ENCODE measurements at regions not wholly inside any gene's neighbourhood (a gene's known extent, or its start where the extent isn't known, plus 50 kb on each side); places are given as distances from the start of the nearest gene placed in this dataset.

DNA sequence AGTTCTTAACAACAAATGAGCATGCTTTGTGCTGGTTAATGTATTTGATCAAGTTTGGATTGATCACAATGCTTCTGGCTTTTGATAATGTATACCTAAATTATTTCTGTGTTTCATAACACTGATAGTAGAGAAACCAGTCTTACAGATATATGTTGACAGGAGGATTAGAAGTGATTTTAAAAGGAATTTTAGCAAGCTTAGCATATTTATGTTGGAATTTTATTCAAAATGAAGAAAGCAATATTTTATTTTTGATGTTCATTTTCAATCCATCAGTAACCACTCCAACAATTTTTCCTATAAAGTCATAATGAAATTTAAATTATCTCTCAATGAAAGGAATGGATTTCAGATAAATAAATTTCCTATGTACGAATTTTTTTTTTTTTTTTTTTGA is 291.8 kb downstream of the HHIPL2 start:
- Histone ChIP-seq H3K27ac (ENCODE audit: low read depth in 2 of 2, low read length in 2 of 2) (no peak overlapping the region), H3K4me1 (ENCODE audit: control insufficient read depth in 2 of 3, insufficient read depth in 2 of 3, low read depth in 1 of 3, low read length in 3 of 3) (no peaks in the 10 kb centered on the region), H3K4me3 (ENCODE audit: low read length in 3 of 3) (no peak overlapping the region), H3K9ac (ENCODE audit: low read length in 3 of 3) (no peak overlapping the region), H3K36me3 (ENCODE audit: control insufficient read depth in 2 of 3, insufficient read depth in 3 of 3, low read length in 3 of 3) (no peaks in the 10 kb centered on the region), H3K9me3 (ENCODE audit: control insufficient read depth in 2 of 3, insufficient read depth in 1 of 3, low read length in 3 of 3) (peaks cover 0 to 2% (median 0%) of the 10 kb centered on the region in 3 donors), H3K27me3 (ENCODE audit: control insufficient read depth, insufficient read depth, low read length) (no peaks in the 10 kb centered on the region)
- intact Hi-C loops (cut with DNase I) = no loop called here
- TF ChIP-seq, protein P1, sequence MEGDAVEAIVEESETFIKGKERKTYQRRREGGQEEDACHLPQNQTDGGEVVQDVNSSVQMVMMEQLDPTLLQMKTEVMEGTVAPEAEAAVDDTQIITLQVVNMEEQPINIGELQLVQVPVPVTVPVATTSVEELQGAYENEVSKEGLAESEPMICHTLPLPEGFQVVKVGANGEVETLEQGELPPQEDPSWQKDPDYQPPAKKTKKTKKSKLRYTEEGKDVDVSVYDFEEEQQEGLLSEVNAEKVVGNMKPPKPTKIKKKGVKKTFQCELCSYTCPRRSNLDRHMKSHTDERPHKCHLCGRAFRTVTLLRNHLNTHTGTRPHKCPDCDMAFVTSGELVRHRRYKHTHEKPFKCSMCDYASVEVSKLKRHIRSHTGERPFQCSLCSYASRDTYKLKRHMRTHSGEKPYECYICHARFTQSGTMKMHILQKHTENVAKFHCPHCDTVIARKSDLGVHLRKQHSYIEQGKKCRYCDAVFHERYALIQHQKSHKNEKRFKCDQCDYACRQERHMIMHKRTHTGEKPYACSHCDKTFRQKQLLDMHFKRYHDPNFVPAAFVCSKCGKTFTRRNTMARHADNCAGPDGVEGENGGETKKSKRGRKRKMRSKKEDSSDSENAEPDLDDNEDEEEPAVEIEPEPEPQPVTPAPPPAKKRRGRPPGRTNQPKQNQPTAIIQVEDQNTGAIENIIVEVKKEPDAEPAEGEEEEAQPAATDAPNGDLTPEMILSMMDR (IDR thresholded peaks at IDR 0.05; ENCODE audit: borderline replicate concordance, extremely low read depth, insufficient read depth) = no peak
- FAIRE-seq (no peak), DNase-seq (no peak)

DNA sequence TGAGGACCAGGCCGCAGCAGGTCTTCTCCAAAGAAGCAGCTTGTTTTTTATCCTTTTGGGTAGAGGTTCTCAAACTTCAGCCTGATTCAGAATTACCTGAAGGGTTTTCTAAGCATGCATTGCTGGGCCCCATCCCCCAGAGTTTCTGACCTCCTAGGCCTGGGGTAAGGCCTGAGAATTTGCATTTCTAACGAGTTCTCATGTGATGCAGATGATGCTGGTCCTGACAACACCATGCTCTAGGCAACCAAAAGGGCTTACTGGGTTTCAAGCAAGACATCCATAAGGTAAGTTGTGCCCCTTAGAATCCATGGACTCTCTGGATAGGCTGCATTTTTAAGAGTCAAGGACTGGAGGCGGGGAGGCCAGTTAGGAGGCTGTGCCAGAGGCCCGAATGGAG is 295.1 kb downstream of the HHIPL2 start:
- DNase-seq (no peak), FAIRE-seq (no peak)
- Histone ChIP-seq H3K27ac (ENCODE audit: low read depth in 2 of 2, low read length in 2 of 2) (no peak overlapping the region), H3K9ac (ENCODE audit: low read length in 3 of 3) (no peak overlapping the region), H3K4me1 (ENCODE audit: control insufficient read depth in 2 of 3, insufficient read depth in 2 of 3, low read depth in 1 of 3, low read length in 3 of 3) (no peaks in the 10 kb centered on the region), H3K27me3 (ENCODE audit: control insufficient read depth, insufficient read depth, low read length) (no peaks in the 10 kb centered on the region), H3K9me3 (ENCODE audit: control insufficient read depth in 2 of 3, insufficient read depth in 1 of 3, low read length in 3 of 3) (peaks cover 0 to 2% (median 0%) of the 10 kb centered on the region in 3 donors), H3K36me3 (ENCODE audit: control insufficient read depth in 2 of 3, insufficient read depth in 3 of 3, low read length in 3 of 3) (no peaks in the 10 kb centered on the region), H3K4me3 (ENCODE audit: low read length in 3 of 3) (no peak overlapping the region)
- intact Hi-C loops (cut with DNase I) = no loop called here
- TF ChIP-seq, protein P1 (IDR thresholded peaks at IDR 0.05; ENCODE audit: borderline replicate concordance, extremely low read depth, insufficient read depth) = no peak

DNA sequence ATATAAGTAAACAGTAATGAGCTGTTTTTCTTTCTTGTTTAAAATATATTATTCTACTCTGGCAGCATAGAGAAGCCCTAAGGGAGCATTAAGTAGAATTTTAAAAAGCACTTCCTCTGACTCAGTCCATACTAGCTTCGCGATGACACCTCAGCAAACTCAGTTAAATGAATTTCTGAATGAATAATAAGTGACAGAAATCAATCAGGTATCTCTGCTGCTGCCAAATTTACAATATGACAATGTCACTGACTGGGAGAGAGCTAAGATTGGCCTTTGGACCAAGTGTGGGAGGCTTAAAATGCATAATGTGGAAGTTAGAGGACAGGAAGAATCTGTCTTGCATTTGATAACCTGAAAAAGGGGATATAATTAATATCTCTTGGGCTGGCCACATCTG is 296.1 kb downstream of the HHIPL2 start:
- Histone ChIP-seq H3K9me3 (ENCODE audit: control insufficient read depth in 2 of 3, insufficient read depth in 1 of 3, low read length in 3 of 3) (peaks cover 0 to 2% (median 0%) of the 10 kb centered on the region in 3 donors), H3K4me3 (ENCODE audit: low read length in 3 of 3) (no peak overlapping the region), H3K27ac (ENCODE audit: low read depth in 2 of 2, low read length in 2 of 2) (no peak overlapping the region), H3K9ac (ENCODE audit: low read length in 3 of 3) (no peak overlapping the region), H3K4me1 (ENCODE audit: control insufficient read depth in 2 of 3, insufficient read depth in 2 of 3, low read depth in 1 of 3, low read length in 3 of 3) (no peaks in the 10 kb centered on the region), H3K27me3 (ENCODE audit: control insufficient read depth, insufficient read depth, low read length) (no peaks in the 10 kb centered on the region), H3K36me3 (ENCODE audit: control insufficient read depth in 2 of 3, insufficient read depth in 3 of 3, low read length in 3 of 3) (no peaks in the 10 kb centered on the region)
- no peak for DNase-seq
- no peak for FAIRE-seq
- intact Hi-C loops (cut with DNase I) = no loop called here
- TF ChIP-seq, protein P1 (IDR thresholded peaks at IDR 0.05; ENCODE audit: borderline replicate concordance, extremely low read depth, insufficient read depth) = no peak

DNA sequence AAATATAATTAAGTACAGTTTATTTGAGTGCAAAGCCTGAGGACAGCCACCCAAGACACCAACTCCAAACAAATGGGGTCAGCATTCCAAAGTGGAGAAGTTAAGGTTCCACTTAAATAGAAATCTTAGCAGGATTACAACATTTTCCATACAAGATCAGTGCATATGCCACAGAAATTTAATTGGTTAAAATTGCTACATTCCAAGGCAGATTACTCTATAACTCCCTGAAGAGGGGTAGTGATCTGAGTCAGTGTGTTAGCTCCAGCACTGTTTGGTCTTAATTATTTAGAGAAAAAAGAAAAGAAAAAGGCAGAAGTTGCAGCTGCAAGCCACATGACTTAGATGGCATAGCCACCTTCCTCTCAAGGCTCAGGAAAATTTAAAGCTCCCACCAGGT is 297.5 kb downstream of the HHIPL2 start:
- Histone ChIP-seq H3K9me3 (ENCODE audit: control insufficient read depth in 2 of 3, insufficient read depth in 1 of 3, low read length in 3 of 3) (peaks cover 0 to 2% (median 0%) of the 10 kb centered on the region in 3 donors), H3K27ac (ENCODE audit: low read depth in 2 of 2, low read length in 2 of 2) (no peak overlapping the region), H3K27me3 (ENCODE audit: control insufficient read depth, insufficient read depth, low read length) (no peaks in the 10 kb centered on the region), H3K4me3 (ENCODE audit: low read length in 3 of 3) (no peak overlapping the region), H3K9ac (ENCODE audit: low read length in 3 of 3) (no peak overlapping the region), H3K4me1 (ENCODE audit: control insufficient read depth in 2 of 3, insufficient read depth in 2 of 3, low read depth in 1 of 3, low read length in 3 of 3) (no peaks in the 10 kb centered on the region), H3K36me3 (ENCODE audit: control insufficient read depth in 2 of 3, insufficient read depth in 3 of 3, low read length in 3 of 3) (no peaks in the 10 kb centered on the region)
- intact Hi-C loops (cut with DNase I) = no loop called here
- no peak for FAIRE-seq
- no peak for DNase-seq
- TF ChIP-seq, protein P1 (IDR thresholded peaks at IDR 0.05; ENCODE audit: borderline replicate concordance, extremely low read depth, insufficient read depth) = no peak
